Loucy (cell line): ENCODE measurements at regions not wholly inside any gene's neighbourhood (a gene's known extent, or its start where the extent isn't known, plus 50 kb on each side); places are given as distances from the start of the nearest gene placed in this dataset.

Experiments
- H2AFZ ChIP-seq: fragments of 200-600 bp; sonication (generic); 2 replicates; pipeline ENCODE4 v1.6.0; 2016; ENCODE audit warnings: antibody characterized with exemption, mild to moderate bottlenecking, low read length, moderate library complexity
- H3F3A ChIP-seq: fragments of 200-600 bp; 2 replicates; pipeline ENCODE4 v1.6.0; 2016; ENCODE audit warnings: antibody characterized with exemption, low read depth, mild to moderate bottlenecking
- H3K27me3 ChIP-seq: fragments of 200-600 bp; sonication (generic); 2 replicates; pipeline ENCODE4 v1.6.1; 2014; ENCODE audit warnings: low read length, mild to moderate bottlenecking; ENCODE audit not compliant: insufficient read depth, poor library complexity, severe bottlenecking
- H3K36me3 ChIP-seq: fragments of 200-600 bp; sonication (generic); 2 replicates; pipeline ENCODE4 v1.6.1; 2016; ENCODE audit warnings: low read length; ENCODE audit not compliant: insufficient read depth
- H3K4me1 ChIP-seq: fragments of 200-600 bp; sonication (generic); 2 replicates; pipeline ENCODE4 v1.5.1; 2014; ENCODE audit warnings: low read length, mild to moderate bottlenecking; ENCODE audit not compliant: insufficient read depth, poor library complexity, severe bottlenecking
- H3K4me2 ChIP-seq: fragments of 200-600 bp; sonication (generic); 2 replicates; pipeline ENCODE4 v1.6.0; 2014; ENCODE audit warnings: antibody characterized with exemption, low read length, low read depth, mild to moderate bottlenecking; ENCODE audit not compliant: poor library complexity, severe bottlenecking
- H3K4me3 ChIP-seq: fragments of 200-600 bp; sonication (generic); 2 replicates; pipeline ENCODE4 v1.5.1; 2014; ENCODE audit warnings: low read length, mild to moderate bottlenecking, mixed read lengths; ENCODE audit not compliant: poor library complexity, severe bottlenecking
- H3K79me2 ChIP-seq: fragments of 200-600 bp; sonication (generic); 2 replicates; pipeline ENCODE4 v1.6.1; 2014; ENCODE audit warnings: low read length; ENCODE audit not compliant: insufficient read depth
- H3K9ac ChIP-seq: fragments of 200-600 bp; sonication (generic); 2 replicates; pipeline ENCODE4 v1.6.0; 2014; ENCODE audit warnings: mild to moderate bottlenecking, low read depth, low read length, moderate library complexity; ENCODE audit not compliant: poor library complexity, severe bottlenecking
- H3K9me2 ChIP-seq: fragments of 200-600 bp; sonication (generic); replicated peaks from 2 replicates; pipeline ENCODE4 v1.6.1; 2016; ENCODE audit warnings: low read depth, low read length, mixed read lengths
- H3K9me3 ChIP-seq: fragments of 200-600 bp; sonication (generic); 2 replicates; pipeline ENCODE4 v1.6.1; 2014; ENCODE audit warnings: mild to moderate bottlenecking, antibody characterized with exemption, low read length, low read depth; ENCODE audit not compliant: insufficient read depth
- H4K20me1 ChIP-seq: fragments of 200-600 bp; sonication (generic); 2 replicates; pipeline ENCODE4 v1.6.0; 2014; ENCODE audit warnings: antibody characterized with exemption, low read length, mild to moderate bottlenecking; ENCODE audit not compliant: insufficient read depth, poor library complexity, severe bottlenecking
- CTCF ChIP-seq: fragments of 200-600 bp; sonication (generic); conservative IDR thresholded peaks from 2 replicates; pipeline ENCODE4 v1.5.1; 2014; ENCODE audit warnings: mild to moderate bottlenecking, antibody characterized with exemption, low read length
- EZH2phosphoT487 ChIP-seq: fragments of 200-600 bp; IDR thresholded peaks from 2 replicates; pipeline ENCODE4 v1.6.1; 2018; ENCODE audit warnings: antibody characterized with exemption, mild to moderate bottlenecking, moderate library complexity, borderline replicate concordance

GRCh38 chr2:12313445-12314126 is 403.1 kb upstream of the TRIB2 start:
- no peaks in the 10 kb centered on the region for H4K20me1 ChIP-seq
- H3K4me1 ChIP-seq, result peaks cover 46% of the 10 kb centered on the region
- no peaks in the 10 kb centered on the region for H3K79me2 ChIP-seq
- H3K27me3 ChIP-seq, result no peaks in the 10 kb centered on the region
- H3K4me2 ChIP-seq, result no peak overlapping the region
- H3K4me3 ChIP-seq, result no peak overlapping the region
- H3F3A ChIP-seq, result no peaks in the 10 kb centered on the region
- H3K9me3 ChIP-seq, result no peaks in the 10 kb centered on the region
- H3K9me2 ChIP-seq, result no peaks in the 10 kb centered on the region
- peak overlapping the region; percentile 22; the same call in 1 of the 2 replicates for H2AFZ ChIP-seq
- H3K9ac ChIP-seq, result no peak overlapping the region
- no peaks in the 10 kb centered on the region for H3K36me3 ChIP-seq
- TF ChIP-seq CTCF, result no peak
- no peak for TF ChIP-seq EZH2phosphoT487

GRCh38 chr2:12314127-12314760 is 402.5 kb upstream of the TRIB2 start:
- H3K9me3 ChIP-seq, result no peaks in the 10 kb centered on the region
- H3K79me2 ChIP-seq, result no peaks in the 10 kb centered on the region
- H3K36me3 ChIP-seq, result no peaks in the 10 kb centered on the region
- H3K4me1 ChIP-seq, result peaks cover 40% of the 10 kb centered on the region
- no peak overlapping the region for H3K4me3 ChIP-seq
- no peak overlapping the region for H3K9ac ChIP-seq
- H3K9me2 ChIP-seq, result no peaks in the 10 kb centered on the region
- no peak overlapping the region for H3K4me2 ChIP-seq
- no peaks in the 10 kb centered on the region for H4K20me1 ChIP-seq
- no peak for TF ChIP-seq CTCF
- H3K27me3 ChIP-seq, result no peaks in the 10 kb centered on the region
- H2AFZ ChIP-seq, result peak overlapping the region; percentile 22; the same call in 1 of the 2 replicates
- no peaks in the 10 kb centered on the region for H3F3A ChIP-seq

GRCh38 chr2:12315224-12315623 is 401.5 kb upstream of the TRIB2 start:
- Histone ChIP-seq H3F3A (no peaks in the 10 kb centered on the region), H4K20me1 (no peaks in the 10 kb centered on the region), H3K9me3 (no peaks in the 10 kb centered on the region), H3K4me2 (no peak overlapping the region), H3K36me3 (no peaks in the 10 kb centered on the region), H3K27me3 (no peaks in the 10 kb centered on the region), H3K4me1 (peaks cover 30% of the 10 kb centered on the region), H3K79me2 (no peaks in the 10 kb centered on the region), H3K9me2 (no peaks in the 10 kb centered on the region), H3K4me3 (no peak overlapping the region), H2AFZ (no peak overlapping the region), H3K9ac (no peak overlapping the region)
- TF ChIP-seq EZH2phosphoT487, result no peak
- TF ChIP-seq CTCF, result no peak
